Astrocyte of the cerebellum (primary cell): ENCODE measurements at regions not wholly inside any gene's neighbourhood (a gene's known extent, or its start where the extent isn't known, plus 50 kb on each side); places are given as distances from the start of the nearest gene placed in this dataset.
"Not testable (repeated sequence)": the region's sequence is repeated elsewhere in the genome, so short reads cannot be mapped to it uniquely, and the experiment has no call there.

ENCODE experiments used
- DNase-seq: peaks from one replicate; pipeline ENCODE4 v3.0.0-alpha.2; 2011; ENCODE audit warnings: low read depth
- H3K4me3 ChIP-seq: 2 replicates; pipeline ENCODE4 v1.5.1; 2011; ENCODE audit warnings: mild to moderate bottlenecking, low read depth, low read length, moderate library complexity
- in situ Hi-C: cut with HindIII; loops from 2 replicates; pipeline ENCODE4 v1.10.0; 2017; ENCODE audit warnings: low sequenced_read_pairs
- TF ChIP-seq, protein P1 (sequence below): IDR thresholded peaks from 2 replicates; pipeline ENCODE4 v1.5.1; 2012; ENCODE audit warnings: low read length, low read depth, moderate library complexity, mild to moderate bottlenecking; ENCODE audit errors: missing control alignments

DNA sequence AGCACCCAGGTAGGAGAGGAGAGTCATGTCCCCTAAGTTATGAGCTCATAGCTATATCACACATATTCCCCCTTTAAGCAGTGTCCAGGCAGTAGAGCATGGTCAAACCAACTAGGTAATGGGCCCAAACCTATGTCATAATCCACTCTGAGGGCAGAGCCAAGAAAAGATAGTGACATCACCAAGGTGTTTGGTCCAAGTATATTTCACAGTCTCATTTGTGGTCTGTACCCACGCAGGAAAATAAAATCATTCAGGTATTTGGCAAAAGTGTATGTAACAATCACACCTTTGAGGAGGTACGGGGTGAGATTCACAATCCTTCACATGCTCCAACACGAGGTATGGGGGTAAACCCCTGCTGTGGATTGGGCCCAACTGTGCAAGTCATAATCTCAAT lies 2112.8 kb downstream of the TP53TG3F start:
- in situ Hi-C loops: loop anchor here (25.0 kb wide), 1 partner anchor 110 kb away; no protein-coding TSS in a partner anchor
- no peak overlapping the region for H3K4me3 ChIP-seq
- no peak for DNase-seq
- TF ChIP-seq, protein P1, sequence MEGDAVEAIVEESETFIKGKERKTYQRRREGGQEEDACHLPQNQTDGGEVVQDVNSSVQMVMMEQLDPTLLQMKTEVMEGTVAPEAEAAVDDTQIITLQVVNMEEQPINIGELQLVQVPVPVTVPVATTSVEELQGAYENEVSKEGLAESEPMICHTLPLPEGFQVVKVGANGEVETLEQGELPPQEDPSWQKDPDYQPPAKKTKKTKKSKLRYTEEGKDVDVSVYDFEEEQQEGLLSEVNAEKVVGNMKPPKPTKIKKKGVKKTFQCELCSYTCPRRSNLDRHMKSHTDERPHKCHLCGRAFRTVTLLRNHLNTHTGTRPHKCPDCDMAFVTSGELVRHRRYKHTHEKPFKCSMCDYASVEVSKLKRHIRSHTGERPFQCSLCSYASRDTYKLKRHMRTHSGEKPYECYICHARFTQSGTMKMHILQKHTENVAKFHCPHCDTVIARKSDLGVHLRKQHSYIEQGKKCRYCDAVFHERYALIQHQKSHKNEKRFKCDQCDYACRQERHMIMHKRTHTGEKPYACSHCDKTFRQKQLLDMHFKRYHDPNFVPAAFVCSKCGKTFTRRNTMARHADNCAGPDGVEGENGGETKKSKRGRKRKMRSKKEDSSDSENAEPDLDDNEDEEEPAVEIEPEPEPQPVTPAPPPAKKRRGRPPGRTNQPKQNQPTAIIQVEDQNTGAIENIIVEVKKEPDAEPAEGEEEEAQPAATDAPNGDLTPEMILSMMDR: no peak

DNA sequence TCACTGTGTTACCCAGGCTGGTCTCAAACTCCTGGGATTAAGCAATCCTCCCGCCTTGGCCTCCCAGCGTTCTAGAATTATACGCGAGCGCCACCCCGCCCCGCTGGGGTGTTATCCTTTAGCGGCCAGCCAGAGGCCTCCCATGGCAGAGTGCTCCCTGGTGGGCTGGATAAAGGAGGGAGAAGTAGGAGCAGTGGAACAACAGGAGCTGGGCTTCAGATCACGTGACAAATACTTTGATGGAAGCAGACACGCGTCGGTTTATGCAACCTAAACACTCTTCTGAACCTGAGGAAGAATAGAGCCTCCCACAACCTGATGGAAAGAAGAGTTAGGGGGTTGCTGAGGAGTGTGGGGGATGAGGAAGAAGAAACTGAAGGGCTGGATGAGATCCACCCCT lies 2114.0 kb downstream of the TP53TG3F start:
- TF ChIP-seq, protein P1: no peak
- in situ Hi-C loops: loop anchor here (25.0 kb wide), 1 partner anchor 111 kb away; no protein-coding TSS in a partner anchor

DNA sequence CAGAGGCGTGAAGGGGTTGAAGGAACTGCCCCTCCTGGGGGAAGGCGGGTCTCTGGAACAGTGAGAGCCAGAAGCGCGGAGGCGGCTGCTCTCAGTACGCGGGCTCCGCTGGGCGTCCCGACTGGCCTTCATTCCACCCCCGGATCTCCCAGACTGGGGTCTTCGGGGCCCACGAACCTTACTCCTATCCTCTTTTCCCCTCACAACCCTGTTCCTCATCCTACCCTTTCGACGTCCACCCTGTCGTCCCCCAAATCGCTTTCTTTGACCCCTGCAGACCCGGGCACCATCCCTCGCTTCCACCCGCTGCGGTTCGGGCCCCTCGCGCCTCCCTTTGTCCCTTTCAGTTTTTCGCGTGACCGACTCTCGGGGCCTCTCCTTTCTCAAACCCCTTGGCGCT lies 2114.6 kb downstream of the TP53TG3F start:
- H3K4me3 ChIP-seq: no peak overlapping the region
- in situ Hi-C loops: loop anchor here (25.0 kb wide), 1 partner anchor 112 kb away; no protein-coding TSS in a partner anchor
- no peak for DNase-seq
- TF ChIP-seq, protein P1: no peak

More for the DNA sequence above, 2114.0 kb downstream of the TP53TG3F start:
- no peak overlapping the region for H3K4me3 ChIP-seq
- no peak for DNase-seq

DNA sequence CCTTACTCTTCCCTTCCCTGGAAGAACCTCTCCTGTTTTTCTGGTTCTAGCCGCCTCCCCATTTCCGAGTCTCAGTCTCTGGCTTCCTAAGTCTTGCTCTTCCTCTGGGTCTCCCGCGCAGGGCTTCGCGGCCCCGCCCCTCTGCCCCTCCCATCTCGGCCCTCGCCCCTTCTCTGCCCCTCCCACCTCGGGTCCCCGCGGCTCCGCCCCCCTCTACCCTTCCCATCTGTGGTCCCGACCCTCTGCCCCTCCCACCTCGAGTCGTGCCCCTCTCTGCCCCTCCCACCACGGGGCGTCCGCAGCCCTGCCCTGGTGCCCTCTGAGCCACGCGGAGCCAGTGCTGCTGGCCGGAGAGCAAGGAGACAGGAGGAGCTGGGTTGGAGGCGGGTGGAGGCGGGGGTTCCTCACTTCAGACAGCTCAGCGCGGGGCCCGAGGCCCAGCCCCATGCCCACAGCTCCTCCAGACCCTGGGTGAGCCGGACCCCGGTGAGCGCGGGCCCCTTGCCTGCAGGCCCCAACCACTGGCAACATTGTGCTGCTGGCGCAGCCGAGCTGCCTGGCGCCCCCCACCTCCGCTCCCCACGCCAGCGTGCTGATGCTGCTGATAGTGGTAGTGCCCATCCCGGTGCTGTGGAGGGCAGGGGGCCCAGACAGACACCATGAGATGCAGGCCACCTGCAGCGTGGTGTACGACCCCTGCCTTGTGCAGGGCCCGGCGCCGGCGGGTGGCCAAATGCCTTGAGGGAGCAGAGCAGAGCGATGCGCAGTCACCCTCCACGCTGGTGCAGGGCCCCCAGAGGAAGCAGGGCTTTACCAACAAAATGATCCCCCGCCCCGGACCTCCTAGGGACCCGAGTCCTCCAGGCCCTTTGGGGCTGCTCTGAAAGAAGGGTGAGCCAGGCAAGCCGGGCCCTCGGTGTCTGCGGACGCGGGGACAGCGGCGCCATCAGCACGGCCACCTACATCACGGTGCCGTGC lies 2115.3 kb downstream of the TP53TG3F start:
- TF ChIP-seq, protein P1: no peak
- H3K4me3 ChIP-seq: no peak overlapping the region
- DNase-seq: no peak
- in situ Hi-C loops: loop anchor here (25.0 kb wide), 1 partner anchor 112 kb away; no protein-coding TSS in a partner anchor

DNA sequence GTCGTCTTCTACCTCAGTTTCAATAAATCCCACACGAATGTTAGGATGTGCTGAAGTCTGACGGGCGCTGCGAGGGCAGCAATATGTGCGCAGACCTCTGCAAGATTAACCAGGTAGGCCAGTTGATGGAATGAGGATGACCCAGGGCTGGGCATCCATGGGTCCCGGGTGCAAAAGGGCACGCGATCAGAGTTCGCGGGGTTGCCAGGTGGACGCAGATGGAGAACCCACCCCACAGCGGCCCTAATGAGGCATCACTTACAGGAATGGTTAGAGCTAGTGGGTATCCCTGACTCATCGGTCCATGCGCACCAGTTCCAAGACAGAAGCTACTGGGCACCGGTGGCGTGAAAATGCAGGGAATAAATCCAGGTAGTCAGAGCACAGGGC lies 2116.0 kb downstream of the TP53TG3F start:
- in situ Hi-C loops: no loop called here
- no peak for DNase-seq
- TF ChIP-seq, protein P1: no peak
- H3K4me3 ChIP-seq: no peak overlapping the region

DNA sequence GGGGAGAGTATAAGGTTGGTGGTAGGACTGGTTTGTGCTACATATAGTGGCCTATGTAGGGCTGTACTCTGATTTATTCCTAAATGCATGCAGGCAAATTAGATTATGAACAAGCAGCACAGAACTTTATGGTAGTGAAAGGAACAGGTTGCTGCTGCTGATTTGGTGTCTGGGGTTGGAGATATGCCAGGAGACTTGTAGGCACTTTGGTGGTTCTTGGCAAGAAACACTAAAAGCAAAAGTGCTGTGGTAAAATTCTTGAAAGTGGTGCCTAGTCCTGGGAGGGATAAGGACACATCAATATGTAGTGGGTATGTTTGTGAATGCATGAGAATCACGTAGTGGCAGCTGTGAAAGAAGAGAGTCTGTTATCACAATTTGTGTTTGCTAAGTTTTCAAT lies 2126.0 kb downstream of the TP53TG3F start:
- H3K4me3 ChIP-seq: no peak overlapping the region
- in situ Hi-C loops: no loop called here
- TF ChIP-seq, protein P1: no peak
- no peak for DNase-seq

DNA sequence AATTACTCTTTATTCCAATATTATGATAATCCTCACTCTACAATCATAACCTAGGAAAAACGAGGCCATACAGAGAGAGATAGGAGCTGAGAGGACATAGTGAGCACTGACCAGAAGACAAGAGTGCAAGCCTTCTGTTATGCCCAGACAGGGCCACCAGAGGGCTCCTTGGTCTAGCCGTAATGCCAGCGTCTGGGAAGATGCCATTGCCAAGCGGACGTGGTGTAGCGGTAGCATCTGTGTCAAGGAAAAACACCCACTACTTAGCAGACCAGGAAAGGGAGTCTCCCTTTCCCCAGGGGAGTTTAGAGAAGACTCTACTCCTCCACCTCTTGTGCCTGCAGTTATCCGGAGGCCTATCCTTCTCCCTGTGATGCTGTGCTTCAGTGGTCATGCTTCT lies 2131.5 kb downstream of the TP53TG3F start:
- DNase-seq, H3K4me3 ChIP-seq, in situ Hi-C loops: not testable (repeated sequence)
